Mesenchymal stem cell (in vitro differentiated cells and primary cell): ENCODE measurements at regions not wholly inside any gene's neighbourhood (a gene's known extent, or its start where the extent isn't known, plus 50 kb on each side); places are given as distances from the start of the nearest gene placed in this dataset.

Source experiments
- DNase-seq: peaks from one replicate; pipeline ENCODE4 v3.0.0-alpha.2; 2013
- H2AFZ ChIP-seq: one replicate; pipeline ENCODE4 v1.6.1; 2013; ENCODE audit warnings: low read depth, mild to moderate bottlenecking, control low read depth, inconsistent platforms, low read length, moderate library complexity
- H2AK5ac ChIP-seq: 2 replicates; pipeline ENCODE4 v1.6.1; 2013; ENCODE audit warnings: low read length, moderate library complexity, mild to moderate bottlenecking, inconsistent platforms; ENCODE audit not compliant: severe bottlenecking
- H2BK120ac ChIP-seq: one replicate; pipeline ENCODE4 v1.6.1; 2013; ENCODE audit warnings: low read depth, mild to moderate bottlenecking, inconsistent platforms, low read length, moderate library complexity
- H2BK12ac ChIP-seq, 2 experiments: one replicate each; pipeline ENCODE4 v1.6.1; 2013; ENCODE audit warnings: inconsistent platforms in 2 of 2, low read length in 2 of 2, mild to moderate bottlenecking in 2 of 2, moderate library complexity in 2 of 2, control low read depth in 1 of 2
- H2BK15ac ChIP-seq: one replicate; pipeline ENCODE4 v1.6.1; 2013; ENCODE audit warnings: mild to moderate bottlenecking, low read depth, inconsistent platforms; ENCODE audit not compliant: poor library complexity, severe bottlenecking
- H2BK5ac ChIP-seq: 2 replicates; pipeline ENCODE4 v1.6.1; 2013; ENCODE audit warnings: low read depth, mild to moderate bottlenecking, low read length, control low read depth, inconsistent platforms; ENCODE audit not compliant: poor library complexity, severe bottlenecking
- H3K14ac ChIP-seq, 2 experiments: one replicate each; pipeline ENCODE4 v1.6.1; 2013; ENCODE audit warnings: inconsistent platforms in 2 of 2, low read length in 2 of 2, control low read depth in 1 of 2, mild to moderate bottlenecking in 1 of 2, moderate library complexity in 1 of 2
- H3K18ac ChIP-seq, 2 experiments: one replicate each; pipeline ENCODE4 v1.6.1; 2013; ENCODE audit warnings: inconsistent platforms in 2 of 2, low read length in 2 of 2, control low read depth in 1 of 2, low read depth in 1 of 2, mild to moderate bottlenecking in 1 of 2
- H3K23ac ChIP-seq, 2 experiments: one replicate each; pipeline ENCODE4 v1.6.1; 2013; ENCODE audit warnings: inconsistent platforms in 2 of 2, low read length in 2 of 2, mild to moderate bottlenecking in 2 of 2, moderate library complexity in 2 of 2, control low read depth in 1 of 2
- H3K27ac ChIP-seq: 2 replicates; pipeline ENCODE4 v1.5.1; 2013; ENCODE audit warnings: mild to moderate bottlenecking, moderate library complexity, low read length, control low read depth, inconsistent platforms; ENCODE audit not compliant: poor library complexity, severe bottlenecking
- H3K27me3 ChIP-seq, 2 experiments: 2 replicates each; pipeline versions ENCODE4 v1.6.1 to v1.7.0; 2013; ENCODE audit warnings: low read length in 2 of 2, mild to moderate bottlenecking in 2 of 2, moderate library complexity in 2 of 2, control low read depth in 1 of 2, inconsistent platforms in 1 of 2; ENCODE audit not compliant: control insufficient read depth in 1 of 2, insufficient read depth in 1 of 2
- H3K36me3 ChIP-seq, 2 experiments: 2 replicates each; pipeline versions ENCODE4 v1.6.1 to v1.7.0; 2013; ENCODE audit warnings: low read length in 2 of 2, control low read depth in 1 of 2, inconsistent platforms in 1 of 2, low read depth in 1 of 2, mild to moderate bottlenecking in 1 of 2; ENCODE audit not compliant: insufficient read depth in 2 of 2, control insufficient read depth in 1 of 2
- H3K4ac ChIP-seq, 2 experiments: one replicate each; pipeline ENCODE4 v1.6.1; 2013; ENCODE audit warnings: inconsistent platforms in 2 of 2, low read length in 2 of 2, mild to moderate bottlenecking in 2 of 2, moderate library complexity in 2 of 2, control low read depth in 1 of 2, low read depth in 1 of 2
- H3K4me1 ChIP-seq: 2 replicates; pipeline ENCODE4 v1.6.1; 2013; ENCODE audit warnings: low read depth, low read length, control low read depth; ENCODE audit not compliant: control insufficient read depth, insufficient read depth
- H3K4me2 ChIP-seq: 2 replicates; pipeline ENCODE4 v1.6.1; 2013; ENCODE audit warnings: low read length, mild to moderate bottlenecking, inconsistent platforms; ENCODE audit not compliant: poor library complexity, severe bottlenecking
- H3K4me3 ChIP-seq, 2 experiments: 2 replicates each; pipeline versions ENCODE4 v1.5.1 to v1.7.0; 2013; ENCODE audit warnings: low read length in 2 of 2, mild to moderate bottlenecking in 2 of 2, control low read depth in 1 of 2, low read depth in 1 of 2; ENCODE audit not compliant: insufficient read depth in 1 of 2
- H3K79me1 ChIP-seq: replicated peaks from 2 replicates; pipeline ENCODE4 v1.6.1; 2013; ENCODE audit warnings: mild to moderate bottlenecking, control low read depth, low read length, inconsistent platforms; ENCODE audit not compliant: poor library complexity, severe bottlenecking
- H3K9ac ChIP-seq: 2 replicates; pipeline ENCODE4 v1.7.0; 2013; ENCODE audit warnings: mild to moderate bottlenecking, low read length, moderate library complexity
- H3K9me3 ChIP-seq: 2 replicates; pipeline ENCODE4 v1.7.0; 2013; ENCODE audit warnings: mild to moderate bottlenecking, low read length; ENCODE audit not compliant: control insufficient read depth
- H4K8ac ChIP-seq: one replicate; pipeline ENCODE4 v1.6.1; 2013; ENCODE audit warnings: inconsistent platforms, mild to moderate bottlenecking, low read length, moderate library complexity
- H4K91ac ChIP-seq: one replicate; pipeline ENCODE4 v1.6.1; 2013; ENCODE audit warnings: mild to moderate bottlenecking, low read length, inconsistent platforms
- WGBS: methylation state at CpG from one replicate; pipeline ENCODE4 v1.1.7; 2013; ENCODE audit warnings: mixed read lengths; 5-methylcytosine and 5-hydroxymethylcytosine counted together

- no peak overlapping the region for H3K9ac ChIP-seq
- H2BK120ac ChIP-seq = no peak overlapping the region
- no CpG with 5 or more reads among the region's 2 CpGs for whole genome bisulfite sequencing
- H2AK5ac ChIP-seq = no peak overlapping the region
- no peak overlapping the region for H3K4me2 ChIP-seq
- H3K4ac ChIP-seq = no peak overlapping the region
- H2BK12ac ChIP-seq = no peak overlapping the region
- no peak overlapping the region for H3K27ac ChIP-seq
- H2AFZ ChIP-seq = no peak overlapping the region
- no peaks in the 10 kb centered on the region for H3K9me3 ChIP-seq
- no peak overlapping the region for H3K14ac ChIP-seq
- peaks cover 0 to 1% of the 10 kb centered on the region in 2 experiments for H3K36me3 ChIP-seq
- H3K4me3 ChIP-seq = no peak overlapping the region
- no peaks in the 10 kb centered on the region for H3K27me3 ChIP-seq
- no peak overlapping the region for H4K91ac ChIP-seq
- no peak overlapping the region for H2BK5ac ChIP-seq
- no peak overlapping the region for H3K18ac ChIP-seq
- H3K23ac ChIP-seq = no peak overlapping the region
- H4K8ac ChIP-seq = no peak overlapping the region
- H3K4me1 ChIP-seq = peaks cover 2% of the 10 kb centered on the region
- DNase-seq = no peak
- no peaks in the 10 kb centered on the region for H3K79me1 ChIP-seq
- no peak overlapping the region for H2BK15ac ChIP-seq
These were observed 241.1 kb upstream of the B3GALT2 start for GRCh38 chr1:193427524-193427923.

- H4K8ac ChIP-seq = no peak overlapping the region
- H3K4me2 ChIP-seq = no peak overlapping the region
- no peak overlapping the region for H2AK5ac ChIP-seq
- no peak overlapping the region for H2BK120ac ChIP-seq
- no peak overlapping the region for H4K91ac ChIP-seq
- H3K14ac ChIP-seq = no peak overlapping the region
- H2BK12ac ChIP-seq = no peak overlapping the region
- H3K27ac ChIP-seq = no peak overlapping the region
- H3K4ac ChIP-seq = no peak overlapping the region
- H3K9me3 ChIP-seq = no peaks in the 10 kb centered on the region
- DNase-seq = no peak
- no peak overlapping the region for H2AFZ ChIP-seq
- no peak overlapping the region for H2BK5ac ChIP-seq
- no peak overlapping the region for H3K9ac ChIP-seq
- H2BK15ac ChIP-seq = no peak overlapping the region
- H3K27me3 ChIP-seq = no peaks in the 10 kb centered on the region
- no peaks in the 10 kb centered on the region for H3K79me1 ChIP-seq
- no peak overlapping the region for H3K18ac ChIP-seq
- 94% methylated on average over 1 of the region's 2 CpGs for WGBS
- H3K23ac ChIP-seq = no peak overlapping the region
- peaks cover 2% of the 10 kb centered on the region for H3K4me1 ChIP-seq
- no peak overlapping the region for H3K4me3 ChIP-seq
- no peaks in the 10 kb centered on the region for H3K36me3 ChIP-seq
These were observed 239.6 kb upstream of the B3GALT2 start for GRCh38 chr1:193426061-193426460.

- Histone ChIP-seq H4K8ac (no peak overlapping the region), H3K14ac (no peak overlapping the region), H3K4me1 (no peaks in the 10 kb centered on the region), H3K9ac (no peak overlapping the region), H3K36me3 (no peaks in the 10 kb centered on the region), H3K23ac (no peak overlapping the region), H3K79me1 (no peaks in the 10 kb centered on the region), H4K91ac (no peak overlapping the region), H2AFZ (no peak overlapping the region), H3K4me3 (no peak overlapping the region), H3K18ac (no peak overlapping the region), H3K4me2 (no peak overlapping the region), H2BK5ac (no peak overlapping the region), H2AK5ac (no peak overlapping the region), H3K27ac (no peak overlapping the region), H3K9me3 (no peaks in the 10 kb centered on the region), H3K27me3 (no peaks in the 10 kb centered on the region), H2BK15ac (no peak overlapping the region), H2BK12ac (no peak overlapping the region), H2BK120ac (no peak overlapping the region), H3K4ac (no peak overlapping the region)
- no peak for DNase-seq
- 86% methylated on average over 2 of the region's 4 CpGs for WGBS
These were observed 235.1 kb upstream of the B3GALT2 start for GRCh38 chr1:193421487-193421886.

- Histone ChIP-seq H4K8ac (no peak overlapping the region), H3K4me1 (no peaks in the 10 kb centered on the region), H3K4me2 (no peak overlapping the region), H3K18ac (no peak overlapping the region), H3K36me3 (no peaks in the 10 kb centered on the region), H3K4ac (no peak overlapping the region), H3K27me3 (no peaks in the 10 kb centered on the region), H4K91ac (no peak overlapping the region), H3K23ac (no peak overlapping the region), H3K4me3 (no peak overlapping the region), H3K79me1 (no peaks in the 10 kb centered on the region), H2BK12ac (no peak overlapping the region), H2AFZ (no peak overlapping the region), H2BK120ac (no peak overlapping the region), H2BK15ac (no peak overlapping the region), H2BK5ac (no peak overlapping the region), H3K9ac (no peak overlapping the region), H3K14ac (no peak overlapping the region), H3K9me3 (no peaks in the 10 kb centered on the region), H3K27ac (no peak overlapping the region), H2AK5ac (no peak overlapping the region)
- WGBS = no CpG with 5 or more reads among the region's 1 CpG
- DNase-seq = no peak
These were observed 232.9 kb upstream of the B3GALT2 start for GRCh38 chr1:193419295-193419694.
